Hepatocyte (in vitro differentiated cells): ENCODE measurements at regions not wholly inside any gene's neighbourhood (a gene's known extent, or its start where the extent isn't known, plus 50 kb on each side); places are given as distances from the start of the nearest gene placed in this dataset.

Source experiments
- DNase-seq: peaks from one replicate; pipeline ENCODE4 v3.0.0-alpha.2; 2016; ENCODE audit warnings: low spot score
- H2AFZ ChIP-seq: fragments of 200-600 bp; sonication (generic); 2 replicates; pipeline ENCODE4 v1.6.0; 2016; ENCODE audit warnings: antibody characterized with exemption, mild to moderate bottlenecking
- H3K27ac ChIP-seq: fragments of 200-600 bp; sonication (generic); 2 replicates; pipeline ENCODE4 v1.5.1; 2016; ENCODE audit warnings: mild to moderate bottlenecking
- H3K27me3 ChIP-seq: fragments of 200-600 bp; sonication (generic); 2 replicates; pipeline ENCODE4 v1.6.1; 2016
- H3K36me3 ChIP-seq: fragments of 200-600 bp; sonication (generic); replicated peaks from 2 replicates; pipeline ENCODE4 v1.5.1; 2016; ENCODE audit warnings: low read depth; ENCODE audit not compliant: insufficient read depth
- H3K4me1 ChIP-seq: fragments of 200-600 bp; sonication (generic); 2 replicates; pipeline ENCODE4 v1.5.1; 2016; ENCODE audit warnings: mild to moderate bottlenecking, moderate library complexity; ENCODE audit not compliant: insufficient read depth
- H3K4me2 ChIP-seq: fragments of 200-600 bp; sonication (generic); 2 replicates; pipeline ENCODE4 v1.6.0; 2016
- H3K4me3 ChIP-seq: fragments of 200-600 bp; sonication (generic); 2 replicates; pipeline ENCODE4 v1.5.1; 2016; ENCODE audit warnings: mild to moderate bottlenecking
- H3K79me2 ChIP-seq: fragments of 200-600 bp; sonication (generic); 2 replicates; pipeline ENCODE4 v1.6.0; 2017; ENCODE audit warnings: mild to moderate bottlenecking
- H3K9me2 ChIP-seq: fragments of 200-600 bp; sonication (generic); replicated peaks from 2 replicates; pipeline ENCODE4 v1.6.0; 2017; ENCODE audit warnings: mild to moderate bottlenecking; ENCODE audit not compliant: insufficient read depth
- H3K9me3 ChIP-seq: fragments of 200-600 bp; sonication (generic); 2 replicates; pipeline ENCODE4 v1.5.1; 2016; ENCODE audit warnings: low read depth, mild to moderate bottlenecking
- H4K20me1 ChIP-seq: fragments of 200-600 bp; sonication (generic); 2 replicates; pipeline ENCODE4 v1.6.0; 2016; ENCODE audit warnings: mild to moderate bottlenecking; ENCODE audit not compliant: insufficient read depth, poor library complexity, severe bottlenecking
- EZH2 ChIP-seq: fragments of 200-600 bp; sonication (generic); IDR thresholded peaks from 2 replicates; pipeline ENCODE4 v1.6.1; 2016; ENCODE audit warnings: antibody characterized with exemption, mild to moderate bottlenecking, borderline replicate concordance
- EZH2phosphoT487 ChIP-seq: fragments of 200-600 bp; sonication (generic); IDR thresholded peaks from one replicate; pipeline ENCODE4 v1.6.1; 2018; ENCODE audit warnings: antibody characterized with exemption, mild to moderate bottlenecking, low read depth, moderate library complexity; ENCODE audit not compliant: unreplicated experiment, severe bottlenecking
- WGBS: methylation state at CpG from one replicate; pipeline ENCODE4 v1.1.6; 2016; ENCODE audit warnings: low lambda C conversion rate; ENCODE audit errors: missing lambda C conversion rate; 5-methylcytosine and 5-hydroxymethylcytosine counted together
- TF ChIP-seq, protein P1 (sequence below): fragments of 200-600 bp; sonication (generic); IDR thresholded peaks from 2 replicates; pipeline ENCODE4 v1.5.1; 2016; ENCODE audit warnings: antibody characterized with exemption, mild to moderate bottlenecking; ENCODE audit not compliant: poor library complexity

- 49% methylated on average over 2 of the region's 2 CpGs for WGBS
- Histone ChIP-seq H3K79me2 (no peaks in the 10 kb centered on the region), H3K4me2 (peak overlapping the region; percentile 27), H3K9me3 (no peaks in the 10 kb centered on the region), H3K9me2 (no peaks in the 10 kb centered on the region), H3K27me3 (no peaks in the 10 kb centered on the region), H3K36me3 (no peaks in the 10 kb centered on the region), H3K4me3 (no peak overlapping the region), H2AFZ (no peak overlapping the region), H3K27ac (peak overlapping the region; percentile 58), H3K4me1 (peaks cover 11% of the 10 kb centered on the region), H4K20me1 (no peaks in the 10 kb centered on the region)
- TF ChIP-seq EZH2phosphoT487 = no peak
- no peak for TF ChIP-seq EZH2
- TF ChIP-seq, protein P1, sequence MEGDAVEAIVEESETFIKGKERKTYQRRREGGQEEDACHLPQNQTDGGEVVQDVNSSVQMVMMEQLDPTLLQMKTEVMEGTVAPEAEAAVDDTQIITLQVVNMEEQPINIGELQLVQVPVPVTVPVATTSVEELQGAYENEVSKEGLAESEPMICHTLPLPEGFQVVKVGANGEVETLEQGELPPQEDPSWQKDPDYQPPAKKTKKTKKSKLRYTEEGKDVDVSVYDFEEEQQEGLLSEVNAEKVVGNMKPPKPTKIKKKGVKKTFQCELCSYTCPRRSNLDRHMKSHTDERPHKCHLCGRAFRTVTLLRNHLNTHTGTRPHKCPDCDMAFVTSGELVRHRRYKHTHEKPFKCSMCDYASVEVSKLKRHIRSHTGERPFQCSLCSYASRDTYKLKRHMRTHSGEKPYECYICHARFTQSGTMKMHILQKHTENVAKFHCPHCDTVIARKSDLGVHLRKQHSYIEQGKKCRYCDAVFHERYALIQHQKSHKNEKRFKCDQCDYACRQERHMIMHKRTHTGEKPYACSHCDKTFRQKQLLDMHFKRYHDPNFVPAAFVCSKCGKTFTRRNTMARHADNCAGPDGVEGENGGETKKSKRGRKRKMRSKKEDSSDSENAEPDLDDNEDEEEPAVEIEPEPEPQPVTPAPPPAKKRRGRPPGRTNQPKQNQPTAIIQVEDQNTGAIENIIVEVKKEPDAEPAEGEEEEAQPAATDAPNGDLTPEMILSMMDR = no peak
- no peak for DNase-seq
Observed at GRCh38 chr6:21780141-21780540, 186.6 kb downstream of the SOX4 start.

DNA sequence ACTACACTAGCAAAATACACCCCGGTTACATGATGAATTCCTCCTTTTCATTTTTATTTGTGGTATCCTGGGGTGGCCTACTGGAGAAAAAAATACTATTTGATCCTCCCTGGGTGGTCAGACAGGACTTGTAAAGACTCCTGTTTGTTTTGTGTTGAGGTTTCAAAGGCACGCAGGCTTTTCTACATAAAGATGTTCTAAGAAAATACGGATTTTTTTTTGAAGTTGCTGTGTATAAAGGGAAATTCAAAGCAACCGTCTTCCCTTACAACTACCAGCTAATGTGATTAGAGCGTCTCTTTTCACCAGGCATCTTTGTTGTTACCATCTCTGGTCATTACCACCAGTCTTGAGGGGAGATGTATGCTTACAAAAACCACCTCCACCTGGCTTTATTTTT lies 187.1 kb downstream of the SOX4 start:
- H3K9me2 ChIP-seq = no peaks in the 10 kb centered on the region
- H3K9me3 ChIP-seq = no peaks in the 10 kb centered on the region
- no peaks in the 10 kb centered on the region for H3K79me2 ChIP-seq
- H4K20me1 ChIP-seq = no peaks in the 10 kb centered on the region
- no peaks in the 10 kb centered on the region for H3K36me3 ChIP-seq
- H3K4me2 ChIP-seq = peak overlapping the region; percentile 27
- TF ChIP-seq, protein P1 = no peak
- TF ChIP-seq EZH2 (no peak), EZH2phosphoT487 (no peak)
- DNase-seq = no peak
- no peaks in the 10 kb centered on the region for H3K27me3 ChIP-seq
- peaks cover 11% of the 10 kb centered on the region for H3K4me1 ChIP-seq
- H3K27ac ChIP-seq = peak overlapping the region; percentile 58
- peak overlapping the region; percentile 27 for H2AFZ ChIP-seq
- H3K4me3 ChIP-seq = no peak overlapping the region
- 44% methylated on average over 5 of the region's 5 CpGs for WGBS

DNA sequence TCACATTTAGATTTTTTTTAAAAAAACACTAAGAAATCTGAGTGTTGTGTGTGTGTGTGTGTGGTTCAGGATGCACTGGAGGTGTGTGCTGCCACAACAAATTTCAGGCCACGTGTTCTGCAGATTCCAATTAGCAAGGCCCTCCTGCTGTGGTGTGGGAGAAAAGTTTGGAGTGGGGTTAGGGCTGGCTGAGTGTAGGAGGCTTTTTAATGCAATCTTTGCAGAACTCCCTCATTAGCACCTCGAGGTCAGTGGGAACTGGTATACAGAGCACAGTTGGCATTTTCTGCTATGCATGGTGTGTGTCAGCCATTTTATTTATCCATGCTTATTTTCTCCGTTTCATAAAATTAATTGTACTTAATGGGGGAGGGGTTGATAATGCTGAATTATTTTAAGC lies 187.6 kb downstream of the SOX4 start:
- TF ChIP-seq EZH2phosphoT487 = no peak
- TF ChIP-seq EZH2 = no peak
- TF ChIP-seq, protein P1 = no peak
- 50% methylated on average over 3 of the region's 3 CpGs for WGBS
- Histone ChIP-seq H3K4me2 (no peak overlapping the region), H3K9me2 (no peaks in the 10 kb centered on the region), H3K79me2 (no peaks in the 10 kb centered on the region), H4K20me1 (no peaks in the 10 kb centered on the region), H3K36me3 (no peaks in the 10 kb centered on the region), H3K27me3 (no peaks in the 10 kb centered on the region), H3K4me3 (no peak overlapping the region), H3K4me1 (peaks cover 11% of the 10 kb centered on the region), H3K9me3 (no peaks in the 10 kb centered on the region), H3K27ac (peak overlapping the region; percentile 58), H2AFZ (no peak overlapping the region)
- no peak for DNase-seq

- H3K36me3 ChIP-seq = no peaks in the 10 kb centered on the region
- H3K9me2 ChIP-seq = no peaks in the 10 kb centered on the region
- H3K79me2 ChIP-seq = no peaks in the 10 kb centered on the region
- no peak for DNase-seq
- H3K9me3 ChIP-seq = no peaks in the 10 kb centered on the region
- 93% methylated on average over 1 of the region's 1 CpG for WGBS
- H3K27me3 ChIP-seq = no peaks in the 10 kb centered on the region
- TF ChIP-seq, protein P1 = no peak
- TF ChIP-seq EZH2phosphoT487 (no peak), EZH2 (no peak)
- H2AFZ ChIP-seq = no peak overlapping the region
- H4K20me1 ChIP-seq = no peaks in the 10 kb centered on the region
- H3K4me1 ChIP-seq = peaks cover 11% of the 10 kb centered on the region
- H3K4me3 ChIP-seq = no peak overlapping the region
- H3K4me2 ChIP-seq = no peak overlapping the region
- no peak overlapping the region for H3K27ac ChIP-seq
Observed at GRCh38 chr6:21785164-21785563, 191.6 kb downstream of the SOX4 start.
